Transverse colon (tissue), 4 donors: ENCODE measurements at regions not wholly inside any gene's neighbourhood (a gene's known extent, or its start where the extent isn't known, plus 50 kb on each side); places are given as distances from the start of the nearest gene placed in this dataset.

Experiments used
- DNase-seq: peaks from one replicate; pipeline ENCODE4 v3.0.0-alpha.2; 2019
- H3K27ac ChIP-seq, 4 donors: fragments of 200-600 bp; sonication (generic); 2 replicates each; pipeline ENCODE4 v1.5.1; 2016 to 2018; ENCODE audit warnings: inconsistent platforms in 4 of 4
- H3K27me3 ChIP-seq: fragments of 200-600 bp; sonication (generic); 2 replicates; pipeline ENCODE4 v1.5.1; 2017; ENCODE audit warnings: inconsistent platforms
- H3K36me3 ChIP-seq, 4 donors: fragments of 200-600 bp; sonication (generic); 2 replicates each; pipeline ENCODE4 v1.5.1; 2017 to 2019; ENCODE audit warnings: inconsistent platforms in 4 of 4
- H3K4me1 ChIP-seq, 4 donors: fragments of 200-600 bp; sonication (generic); 2 replicates each; pipeline ENCODE4 v1.5.1; 2017 to 2020; ENCODE audit warnings: inconsistent platforms in 4 of 4
- H3K4me3 ChIP-seq, 4 donors: fragments of 200-600 bp; sonication (generic); 1 replicate in 1 of 4; 2 replicates in 3 of 4; pipeline versions ENCODE4 v1.5.1 to v1.6.1; 2017 to 2019; ENCODE audit warnings: inconsistent platforms in 4 of 4
- H3K9me3 ChIP-seq, 2 donors: fragments of 200-600 bp; sonication (generic); 2 replicates each; pipeline ENCODE4 v1.5.1; 2017 to 2019; ENCODE audit warnings: inconsistent platforms in 2 of 2
- EP300 ChIP-seq: sonication (generic); formaldehyde crosslinking; IDR thresholded peaks from one replicate; pipeline ENCODE4 v1.6.1; 2017; ENCODE audit warnings: antibody characterized with exemption, low read depth
- POLR2A ChIP-seq: fragments of 450-650 bp; IDR thresholded peaks from one replicate; pipeline ENCODE4 v1.6.1; 2016; ENCODE audit warnings: antibody characterized with exemption, mild to moderate bottlenecking, moderate library complexity
- POLR2AphosphoS5 ChIP-seq, 3 donors: sonication (generic); formaldehyde crosslinking; IDR thresholded peaks; one replicate each; pipeline ENCODE4 v1.6.1; 2016; ENCODE audit warnings: antibody characterized with exemption in 3 of 3
- WGBS, 2 donors: methylation state at CpG; one replicate each; pipeline ENCODE4 v1.1.5; 2018; ENCODE audit warnings: low coverage in 1 of 2; 5-methylcytosine and 5-hydroxymethylcytosine counted together
- in situ Hi-C, 4 donors: fragments of 200-750 bp; cut with MboI; loops; one replicate each; pipeline versions ENCODE4 v1.15.0 to v1.15.1; 2017; ENCODE audit warnings: low sequenced_read_pairs in 3 of 4, low pct_ligation_motif_present in 1 of 4, low pct_unique_long_range_greater_than_20kb in 1 of 4
- intact Hi-C: fragments of 100-400 bp; cut with DNase I; formaldehyde crosslinking; loops from one replicate; pipeline ENCODE4 v1.15.1; 2023; ENCODE audit warnings: low total_unique reads
- TF ChIP-seq, protein P1 (sequence below), 5 experiments: fragments of 200-600 bp in 3 of 5; fragments of 450-650 bp in 2 of 5; sonication (generic) in 3 of 5; IDR thresholded peaks; 1 replicate in 2 of 5; 2 replicates in 3 of 5; pipeline ENCODE4 v1.5.1; 2016 to 2017; ENCODE audit warnings: antibody characterized with exemption in 5 of 5, inconsistent platforms in 3 of 5, mild to moderate bottlenecking in 2 of 5, moderate library complexity in 1 of 5

DNA sequence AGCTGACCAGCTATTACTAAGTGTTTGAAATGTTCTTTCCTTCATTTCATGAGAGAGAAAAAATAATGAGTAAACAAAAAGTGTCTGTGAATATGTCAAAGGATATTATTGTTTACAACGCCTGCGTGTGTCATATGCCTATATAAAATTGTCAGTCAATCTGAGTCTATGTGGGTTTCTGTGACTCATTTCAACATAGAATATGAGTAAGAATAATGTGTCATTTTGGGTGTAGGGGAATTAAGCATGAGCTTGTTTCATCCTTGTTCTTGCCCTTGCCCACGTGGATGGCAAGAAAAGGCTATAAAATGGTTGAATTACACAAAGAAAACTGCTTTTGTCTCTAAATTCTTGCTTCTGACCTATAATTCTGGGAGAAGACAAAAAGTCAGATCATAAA, 466.0 kb downstream of the PTH2R start:
- H3K27me3 ChIP-seq, result no peaks in the 10 kb centered on the region
- in situ Hi-C loops, result no loop called here
- H3K9me3 ChIP-seq, result no peaks in the 10 kb centered on the region
- TF ChIP-seq EP300 (no peak), POLR2A (no peak), POLR2AphosphoS5 (IDR thresholded peaks at IDR 0.05) (no peak)
- TF ChIP-seq, protein P1, sequence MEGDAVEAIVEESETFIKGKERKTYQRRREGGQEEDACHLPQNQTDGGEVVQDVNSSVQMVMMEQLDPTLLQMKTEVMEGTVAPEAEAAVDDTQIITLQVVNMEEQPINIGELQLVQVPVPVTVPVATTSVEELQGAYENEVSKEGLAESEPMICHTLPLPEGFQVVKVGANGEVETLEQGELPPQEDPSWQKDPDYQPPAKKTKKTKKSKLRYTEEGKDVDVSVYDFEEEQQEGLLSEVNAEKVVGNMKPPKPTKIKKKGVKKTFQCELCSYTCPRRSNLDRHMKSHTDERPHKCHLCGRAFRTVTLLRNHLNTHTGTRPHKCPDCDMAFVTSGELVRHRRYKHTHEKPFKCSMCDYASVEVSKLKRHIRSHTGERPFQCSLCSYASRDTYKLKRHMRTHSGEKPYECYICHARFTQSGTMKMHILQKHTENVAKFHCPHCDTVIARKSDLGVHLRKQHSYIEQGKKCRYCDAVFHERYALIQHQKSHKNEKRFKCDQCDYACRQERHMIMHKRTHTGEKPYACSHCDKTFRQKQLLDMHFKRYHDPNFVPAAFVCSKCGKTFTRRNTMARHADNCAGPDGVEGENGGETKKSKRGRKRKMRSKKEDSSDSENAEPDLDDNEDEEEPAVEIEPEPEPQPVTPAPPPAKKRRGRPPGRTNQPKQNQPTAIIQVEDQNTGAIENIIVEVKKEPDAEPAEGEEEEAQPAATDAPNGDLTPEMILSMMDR (IDR thresholded peaks at IDR 0.05), result no peak
- intact Hi-C loops, result no loop called here
- DNase-seq, result no peak
- no peaks in the 10 kb centered on the region for H3K36me3 ChIP-seq
- no peak overlapping the region for H3K4me3 ChIP-seq
- 48 to 53% methylated on average over 3 of the region's 3 CpGs for WGBS, 2 donors
- no peaks in the 10 kb centered on the region for H3K4me1 ChIP-seq
- no peak overlapping the region for H3K27ac ChIP-seq

DNA sequence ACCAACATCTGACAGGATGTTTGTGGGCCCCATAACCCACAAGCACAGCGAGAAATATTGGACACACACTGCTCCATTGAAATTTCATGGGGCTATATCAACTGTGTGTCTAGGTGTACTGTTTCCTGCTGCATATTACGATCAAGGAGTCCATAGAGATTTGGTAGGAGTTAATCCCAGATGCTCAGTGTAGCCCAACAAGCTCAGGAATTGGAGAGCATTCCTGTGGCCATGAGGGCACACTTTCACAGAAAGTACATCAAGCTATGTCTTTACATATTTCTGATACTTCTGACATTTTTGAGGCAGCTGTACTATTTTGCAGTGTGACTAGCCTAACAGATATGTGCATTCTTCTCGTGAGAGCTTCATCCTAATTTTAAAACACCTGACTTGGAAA, 473.1 kb downstream of the PTH2R start:
- in situ Hi-C loops, result no loop called here
- WGBS, 2 donors, result 75 to 83% methylated on average over 1 to 3 of the region's 3 CpGs

DNA sequence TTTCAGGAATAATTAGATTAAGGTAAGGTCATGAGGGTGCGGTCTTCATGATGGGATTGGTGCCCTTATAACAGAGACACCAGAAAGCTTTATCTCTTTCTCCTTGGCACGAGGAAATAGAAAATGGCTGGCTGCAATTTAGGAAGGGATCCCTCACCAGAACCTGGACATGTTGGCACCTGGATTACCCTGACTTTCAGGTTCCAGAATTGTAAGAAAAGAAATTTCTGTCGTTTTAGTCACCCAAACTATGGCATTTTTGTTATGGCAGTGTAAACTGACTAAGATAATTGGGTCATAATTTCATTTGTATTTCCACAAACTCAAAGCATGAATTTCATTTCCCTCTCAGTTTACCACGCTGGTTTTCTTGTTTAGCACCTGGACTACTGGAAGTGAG, 473.6 kb downstream of the PTH2R start:
- DNase-seq, result no peak
- WGBS, 2 donors, result 40 to 58% methylated on average over 2 to 4 of the region's 4 CpGs
- Histone ChIP-seq H3K4me3 (no peak overlapping the region), H3K36me3 (no peaks in the 10 kb centered on the region), H3K9me3 (no peaks in the 10 kb centered on the region), H3K27me3 (no peaks in the 10 kb centered on the region), H3K4me1 (no peaks in the 10 kb centered on the region), H3K27ac (no peak overlapping the region)
- intact Hi-C loops (no loop called here), in situ Hi-C loops (no loop called here)
- TF ChIP-seq POLR2A (no peak), POLR2AphosphoS5 (IDR thresholded peaks at IDR 0.05) (no peak), EP300 (no peak)
- TF ChIP-seq, protein P1 (IDR thresholded peaks at IDR 0.05), result no peak

More for the DNA sequence above, 473.1 kb downstream of the PTH2R start:
- Histone ChIP-seq H3K36me3 (no peaks in the 10 kb centered on the region), H3K4me1 (no peaks in the 10 kb centered on the region), H3K9me3 (no peaks in the 10 kb centered on the region), H3K4me3 (no peak overlapping the region), H3K27ac (no peak overlapping the region), H3K27me3 (no peaks in the 10 kb centered on the region)
- TF ChIP-seq POLR2AphosphoS5 (IDR thresholded peaks at IDR 0.05), result no peak
- TF ChIP-seq, protein P1 (IDR thresholded peaks at IDR 0.05), result no peak
- TF ChIP-seq POLR2A, result no peak
- no peak for TF ChIP-seq EP300
- DNase-seq, result no peak
- intact Hi-C loops, result no loop called here

DNA sequence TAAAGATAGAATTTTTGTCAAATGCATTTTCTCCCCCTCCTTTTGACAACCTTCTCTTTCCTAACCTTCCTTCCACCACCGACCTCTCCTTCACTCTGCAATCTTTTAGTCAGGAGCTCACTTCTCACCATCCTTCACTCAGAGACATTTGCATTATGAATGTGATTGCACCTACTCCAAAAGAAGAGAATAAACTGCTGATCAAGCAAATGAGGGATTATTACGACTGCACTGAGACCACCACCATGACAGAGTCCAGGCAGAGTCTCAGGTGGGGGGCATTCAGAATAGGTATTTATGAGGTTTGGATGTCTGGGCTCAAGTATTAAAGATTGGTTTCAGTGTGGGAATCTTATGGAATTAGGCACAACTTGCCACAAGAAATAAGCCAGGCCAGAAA, 483.9 kb downstream of the PTH2R start:
- DNase-seq, result no peak
- Histone ChIP-seq H3K27me3 (no peaks in the 10 kb centered on the region), H3K27ac (no peak overlapping the region), H3K4me1 (no peaks in the 10 kb centered on the region), H3K36me3 (no peaks in the 10 kb centered on the region), H3K9me3 (no peaks in the 10 kb centered on the region), H3K4me3 (no peak overlapping the region)
- intact Hi-C loops, result no loop called here
- in situ Hi-C loops, result no loop called here
- 52 to 64% methylated on average over 2 of the region's 2 CpGs for whole genome bisulfite sequencing, 2 donors
- TF ChIP-seq POLR2AphosphoS5 (IDR thresholded peaks at IDR 0.05) (no peak), EP300 (no peak), POLR2A (no peak)
- TF ChIP-seq, protein P1 (IDR thresholded peaks at IDR 0.05), result no peak
